GM12873 (cell line): ENCODE measurements at regions not wholly inside any gene's neighbourhood (a gene's known extent, or its start where the extent isn't known, plus 50 kb on each side); places are given as distances from the start of the nearest gene placed in this dataset.

Experiments used
- TF ChIP-seq, protein P1 (sequence below): IDR thresholded peaks from 2 replicates; pipeline ENCODE4 v1.5.1; 2012; ENCODE audit warnings: low read depth, mild to moderate bottlenecking, moderate library complexity, low read length, control low read depth; ENCODE audit not compliant: insufficient read depth; ENCODE audit errors: missing control alignments

DNA sequence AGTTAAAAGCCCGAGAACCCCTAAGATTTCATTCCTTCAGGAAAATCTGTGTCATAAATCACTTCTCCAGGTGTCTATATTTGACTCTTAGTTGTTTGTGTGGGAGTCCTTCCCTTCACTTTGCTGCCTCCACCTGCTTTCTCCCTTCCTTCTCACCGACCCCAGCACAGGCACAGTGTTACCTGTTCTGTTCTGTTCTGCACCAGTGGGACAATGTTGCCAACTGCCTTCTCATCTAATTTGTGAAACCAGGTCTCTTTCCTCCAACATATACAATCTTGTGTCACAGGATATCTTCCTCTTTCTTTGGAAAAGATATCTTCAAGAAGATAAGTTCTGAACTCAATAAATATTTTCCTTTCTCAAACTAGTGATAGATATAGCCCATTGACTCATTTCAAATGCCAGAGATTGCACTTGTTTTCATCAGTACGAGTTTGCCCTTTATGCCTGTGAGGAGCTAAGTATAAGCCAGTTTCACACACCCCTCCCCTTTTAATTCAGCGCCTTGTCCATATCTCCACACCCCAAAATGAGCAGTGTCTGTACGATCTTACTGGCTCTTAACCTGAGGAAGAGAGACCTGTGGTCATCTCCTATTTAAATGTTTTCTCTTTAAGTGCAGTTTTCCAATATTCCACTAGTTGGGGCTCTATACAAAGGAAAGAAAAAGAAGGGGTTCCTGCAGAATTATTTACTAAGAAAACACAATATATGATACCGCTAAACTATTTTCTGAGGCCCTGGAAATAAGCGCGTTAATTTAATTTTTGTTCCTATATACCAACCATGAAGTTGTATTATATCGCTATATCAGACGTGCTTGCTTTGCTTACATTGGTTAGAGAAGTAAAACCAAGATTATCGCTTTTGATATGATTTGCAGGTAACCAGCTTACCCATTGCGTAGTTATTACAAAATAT, 81.6 kb upstream of the PREP start:
- TF ChIP-seq, protein P1, sequence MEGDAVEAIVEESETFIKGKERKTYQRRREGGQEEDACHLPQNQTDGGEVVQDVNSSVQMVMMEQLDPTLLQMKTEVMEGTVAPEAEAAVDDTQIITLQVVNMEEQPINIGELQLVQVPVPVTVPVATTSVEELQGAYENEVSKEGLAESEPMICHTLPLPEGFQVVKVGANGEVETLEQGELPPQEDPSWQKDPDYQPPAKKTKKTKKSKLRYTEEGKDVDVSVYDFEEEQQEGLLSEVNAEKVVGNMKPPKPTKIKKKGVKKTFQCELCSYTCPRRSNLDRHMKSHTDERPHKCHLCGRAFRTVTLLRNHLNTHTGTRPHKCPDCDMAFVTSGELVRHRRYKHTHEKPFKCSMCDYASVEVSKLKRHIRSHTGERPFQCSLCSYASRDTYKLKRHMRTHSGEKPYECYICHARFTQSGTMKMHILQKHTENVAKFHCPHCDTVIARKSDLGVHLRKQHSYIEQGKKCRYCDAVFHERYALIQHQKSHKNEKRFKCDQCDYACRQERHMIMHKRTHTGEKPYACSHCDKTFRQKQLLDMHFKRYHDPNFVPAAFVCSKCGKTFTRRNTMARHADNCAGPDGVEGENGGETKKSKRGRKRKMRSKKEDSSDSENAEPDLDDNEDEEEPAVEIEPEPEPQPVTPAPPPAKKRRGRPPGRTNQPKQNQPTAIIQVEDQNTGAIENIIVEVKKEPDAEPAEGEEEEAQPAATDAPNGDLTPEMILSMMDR = peak; percentile 74

- TF ChIP-seq, protein P1 = no peak
These were observed 80.6 kb upstream of the PREP start for GRCh38 chr6:105483492-105483891.

DNA sequence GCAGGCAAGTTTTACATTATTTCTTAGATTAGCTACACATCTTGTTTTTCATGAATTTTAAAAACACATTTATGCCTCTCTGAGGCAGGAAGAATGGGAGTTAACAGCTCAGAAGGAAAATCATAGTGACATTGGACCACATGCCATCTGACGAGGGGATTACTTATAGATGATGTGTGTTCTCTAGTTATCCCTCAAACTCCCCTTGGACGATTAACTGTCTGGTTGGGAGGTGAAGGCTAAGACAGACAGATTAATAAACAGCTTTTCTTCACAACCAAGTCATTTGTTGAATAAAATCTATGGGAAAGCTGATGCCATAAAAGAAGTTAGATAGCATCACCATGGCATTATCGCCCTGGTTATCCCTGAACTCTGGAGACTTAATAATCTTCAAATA, 80.0 kb upstream of the PREP start:
- TF ChIP-seq, protein P1 = no peak

DNA sequence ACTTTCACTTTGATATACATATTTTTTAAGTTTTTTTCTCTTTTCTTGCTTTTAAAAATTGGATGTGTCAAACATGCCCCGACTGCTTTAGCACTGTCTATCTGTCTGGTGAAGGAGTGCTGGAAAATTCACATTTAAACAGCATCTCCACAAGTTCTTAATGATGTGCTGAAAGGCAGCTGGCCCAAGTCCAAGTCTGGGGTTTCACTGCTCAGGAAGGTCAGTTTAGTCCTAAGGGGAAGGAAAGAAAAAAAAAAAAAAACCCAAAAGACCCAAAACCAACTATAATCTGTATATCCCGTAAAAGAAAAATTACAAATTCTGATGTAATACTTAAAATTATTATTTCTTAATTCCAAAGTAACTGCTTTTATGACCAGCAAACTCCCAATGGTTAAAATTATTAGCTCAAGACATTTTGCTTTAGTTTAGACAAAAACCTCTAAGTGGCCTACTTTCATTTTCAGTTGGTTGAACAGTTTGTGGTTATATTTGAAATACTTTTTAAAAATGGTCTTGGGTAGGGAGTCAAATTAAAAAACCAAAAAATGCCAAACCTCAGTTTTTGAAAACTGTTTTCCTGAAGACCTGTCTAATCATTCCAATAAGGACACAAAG, 79.5 kb upstream of the PREP start:
- TF ChIP-seq, protein P1 = no peak

DNA sequence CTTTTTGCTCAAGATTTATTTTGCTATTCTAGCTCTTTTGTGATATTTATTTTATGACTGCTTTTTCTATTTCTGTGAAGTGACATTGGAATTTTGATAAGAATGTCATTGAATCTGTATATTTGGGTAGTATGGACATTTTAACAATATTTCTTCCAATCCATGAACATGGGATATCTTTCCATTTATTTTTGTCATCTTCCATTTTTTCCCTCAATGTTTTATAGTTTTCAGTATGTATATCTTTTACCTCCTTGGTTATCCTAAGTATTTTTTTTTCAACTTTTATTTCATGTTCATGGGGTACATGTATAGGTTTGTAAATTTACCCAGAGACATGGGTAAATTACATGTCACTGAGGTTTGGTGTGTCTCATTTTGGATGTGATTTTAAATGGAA, 74.1 kb upstream of the PREP start:
- TF ChIP-seq, protein P1 = no peak

GRCh38 chr6:105474234-105474633, 71.4 kb upstream of the PREP start:
- TF ChIP-seq, protein P1 = no peak

GRCh38 chr6:105469946-105470345, 67.1 kb upstream of the PREP start:
- TF ChIP-seq, protein P1 = no peak
